ENCODE measurements at regions not wholly inside any gene's neighbourhood (a gene's known extent, or its start where the extent isn't known, plus 50 kb on each side); places are given as distances from the start of the nearest gene placed in this dataset.

DNA sequence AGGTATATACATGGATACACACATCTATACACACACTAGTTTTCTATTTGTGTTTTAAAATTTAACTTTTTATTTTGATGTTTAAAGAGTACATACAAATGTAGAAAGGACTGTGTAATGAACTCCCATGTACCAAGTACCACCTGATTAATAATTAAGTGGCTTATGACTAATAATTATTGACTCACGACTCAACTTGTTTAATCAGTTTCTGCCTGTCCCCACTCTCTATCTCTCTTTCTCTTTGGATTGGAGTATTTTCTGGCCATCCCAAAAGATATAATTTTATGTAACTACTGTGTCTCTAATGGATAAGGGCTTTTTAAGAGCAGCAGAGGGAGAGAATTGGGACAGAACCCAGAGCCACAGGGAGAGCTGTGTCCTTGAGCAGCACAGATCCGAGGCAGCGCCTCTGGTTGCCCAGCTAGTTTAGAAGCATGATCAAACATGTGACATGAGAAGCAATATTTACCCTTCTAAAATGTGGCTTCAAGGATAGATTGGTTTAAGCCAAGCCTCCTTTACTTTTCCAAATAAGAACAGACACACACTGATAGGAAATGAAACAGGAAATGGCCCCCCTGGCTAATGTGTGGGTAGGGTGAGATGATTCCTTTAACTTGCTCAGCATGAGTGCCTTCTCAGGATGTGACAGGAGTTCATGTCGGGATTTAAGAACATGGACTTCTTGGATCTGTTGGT, 81.0 kb downstream of the ERMARD start:
- H3K27ac Mint-ChIP-seq: no peak overlapping the region
- DNase-seq (no peak), ATAC-seq (no peak)
- no peaks in the 10 kb centered on the region for H3K9me3 Mint-ChIP-seq
- H3K9me3 ChIP-seq (ENCODE audit: control insufficient read depth, insufficient read depth, low read length): no peaks in the 10 kb centered on the region
- TF ChIP-seq, protein P1, sequence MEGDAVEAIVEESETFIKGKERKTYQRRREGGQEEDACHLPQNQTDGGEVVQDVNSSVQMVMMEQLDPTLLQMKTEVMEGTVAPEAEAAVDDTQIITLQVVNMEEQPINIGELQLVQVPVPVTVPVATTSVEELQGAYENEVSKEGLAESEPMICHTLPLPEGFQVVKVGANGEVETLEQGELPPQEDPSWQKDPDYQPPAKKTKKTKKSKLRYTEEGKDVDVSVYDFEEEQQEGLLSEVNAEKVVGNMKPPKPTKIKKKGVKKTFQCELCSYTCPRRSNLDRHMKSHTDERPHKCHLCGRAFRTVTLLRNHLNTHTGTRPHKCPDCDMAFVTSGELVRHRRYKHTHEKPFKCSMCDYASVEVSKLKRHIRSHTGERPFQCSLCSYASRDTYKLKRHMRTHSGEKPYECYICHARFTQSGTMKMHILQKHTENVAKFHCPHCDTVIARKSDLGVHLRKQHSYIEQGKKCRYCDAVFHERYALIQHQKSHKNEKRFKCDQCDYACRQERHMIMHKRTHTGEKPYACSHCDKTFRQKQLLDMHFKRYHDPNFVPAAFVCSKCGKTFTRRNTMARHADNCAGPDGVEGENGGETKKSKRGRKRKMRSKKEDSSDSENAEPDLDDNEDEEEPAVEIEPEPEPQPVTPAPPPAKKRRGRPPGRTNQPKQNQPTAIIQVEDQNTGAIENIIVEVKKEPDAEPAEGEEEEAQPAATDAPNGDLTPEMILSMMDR (IDR thresholded peaks at IDR 0.05): no peak
- peaks cover 5% of the 10 kb centered on the region for H3K27me3 ChIP-seq (ENCODE audit: control insufficient read depth, insufficient read depth, low read length)
- no peak overlapping the region for H3K4me3 Mint-ChIP-seq
- no peaks in the 10 kb centered on the region for H3K36me3 ChIP-seq (ENCODE audit: control insufficient read depth, insufficient read depth, low read length)
- peaks cover 48 to 69% of the 10 kb centered on the region in 2 donors for H3K27me3 Mint-ChIP-seq (ENCODE audit: low read depth in 2 of 2)
- H3K4me1 Mint-ChIP-seq: peaks cover 11 to 17% of the 10 kb centered on the region in 2 donors
- intact Hi-C loops (cut with micrococcal nuclease): no loop called here
- 60% methylated on average over 4 of the region's 4 CpGs for WGBS (ENCODE audit: insufficient coverage)
- no peak overlapping the region for H3K4me3 ChIP-seq (ENCODE audit: low read length)
- no peak overlapping the region for H3K27ac ChIP-seq (ENCODE audit: low read length)
- peaks cover 7% of the 10 kb centered on the region for H3K4me1 ChIP-seq (ENCODE audit: control insufficient read depth, insufficient read depth, low read length)
- H3K36me3 Mint-ChIP-seq: no peaks in the 10 kb centered on the region

DNA sequence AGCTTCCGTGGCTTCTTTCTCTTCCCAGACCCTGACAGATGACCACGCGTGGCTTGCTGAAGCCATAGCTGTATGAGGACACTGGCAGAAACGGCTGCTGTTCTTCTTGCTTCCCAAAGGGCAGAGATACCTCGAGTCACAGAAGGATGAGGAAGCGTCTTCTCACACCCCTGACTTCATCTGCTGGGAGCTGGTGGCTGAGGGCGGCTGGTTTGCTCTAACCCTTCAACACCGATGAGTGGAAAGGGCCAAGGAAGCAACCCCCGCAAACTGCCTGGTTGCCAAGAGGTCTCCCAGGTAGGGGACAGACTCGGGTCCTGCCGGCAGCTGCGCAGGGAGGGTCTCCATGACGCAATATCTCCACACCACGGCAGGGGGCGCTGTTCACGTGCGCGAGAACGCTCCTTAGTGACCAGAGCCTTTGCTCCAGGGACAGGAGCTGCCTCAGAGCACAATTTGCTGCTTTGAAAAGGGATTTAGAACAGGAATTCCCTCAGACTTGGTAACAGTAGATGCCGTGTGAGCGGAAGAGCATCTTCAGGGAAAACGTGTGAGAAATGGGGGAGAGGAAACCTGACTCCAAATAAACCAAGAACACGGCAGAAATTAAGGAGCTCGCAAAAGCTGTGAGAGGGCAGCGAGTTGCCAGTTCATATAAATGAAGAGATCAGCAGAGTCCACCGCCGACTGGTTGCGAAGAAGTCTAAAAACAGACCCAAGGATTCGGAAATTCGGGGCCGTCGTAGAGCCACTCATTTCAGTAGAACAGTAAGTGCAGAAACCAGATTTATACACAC, 80.2 kb downstream of the ERMARD start:
- Histone ChIP-seq H3K4me3 (ENCODE audit: low read length) (no peak overlapping the region), H3K4me1 (ENCODE audit: control insufficient read depth, insufficient read depth, low read length) (peaks cover 7% of the 10 kb centered on the region), H3K9me3 (ENCODE audit: control insufficient read depth, insufficient read depth, low read length) (no peaks in the 10 kb centered on the region), H3K27ac (ENCODE audit: low read length) (no peak overlapping the region), H3K27me3 (ENCODE audit: control insufficient read depth, insufficient read depth, low read length) (peaks cover 8% of the 10 kb centered on the region), H3K36me3 (ENCODE audit: control insufficient read depth, insufficient read depth, low read length) (no peaks in the 10 kb centered on the region)
- intact Hi-C loops (cut with micrococcal nuclease): loop anchor here (1.0 kb wide), 2 partner anchors 686 to 698 kb away; no protein-coding TSS in a partner anchor
- peak; percentile 73 to 87 (median 86) for ATAC-seq
- Mint-ChIP-seq H3K9me3 (no peaks in the 10 kb centered on the region), H3K27ac (no peak overlapping the region), H3K4me3 (no peak overlapping the region), H3K36me3 (peaks cover 3% of the 10 kb centered on the region), H3K4me1 (peaks cover 11 to 17% of the 10 kb centered on the region in 2 donors), H3K27me3 (ENCODE audit: low read depth in 2 of 2) (peaks cover 53 to 69% of the 10 kb centered on the region in 2 donors)
- 42% methylated on average over 32 of the region's 32 CpGs for WGBS (ENCODE audit: insufficient coverage)
- peak; percentile 69 to 81 for DNase-seq
- TF ChIP-seq, protein P1 (IDR thresholded peaks at IDR 0.05): peak; percentile 97

Measured in natural killer cell (primary cell).